Upper lobe of right lung (tissue), 1 donor: ENCODE measurements at regions not wholly inside any gene's neighbourhood (a gene's known extent, or its start where the extent isn't known, plus 50 kb on each side); places are given as distances from the start of the nearest gene placed in this dataset.

ENCODE experiments used
- ATAC-seq: fragments of 200-7000 bp; cut with Tn5 transposase; one replicate; pipeline ENCODE4 v1.9.1; 2020; ENCODE audit warnings: mild to moderate bottlenecking, moderate library complexity
- DNase-seq: peaks from one replicate; pipeline ENCODE4 v3.0.0-alpha.2; 2020
- H3K27ac ChIP-seq: fragments of 200-600 bp; one replicate; pipeline ENCODE4 v1.8.0; 2022
- H3K27me3 ChIP-seq: fragments of 200-600 bp; one replicate; pipeline ENCODE4 v1.8.0; 2022; ENCODE audit warnings: mild to moderate bottlenecking
- H3K36me3 ChIP-seq: fragments of 200-600 bp; one replicate; pipeline ENCODE4 v1.8.0; 2022
- H3K4me1 ChIP-seq: fragments of 200-600 bp; one replicate; pipeline ENCODE4 v1.8.0; 2022
- H3K4me3 ChIP-seq: fragments of 200-600 bp; one replicate; pipeline ENCODE4 v1.8.0; 2022; ENCODE audit warnings: mild to moderate bottlenecking
- H3K9me3 ChIP-seq: fragments of 200-600 bp; one replicate; pipeline ENCODE4 v1.8.0; 2022
- CTCF ChIP-seq: fragments of 200-600 bp; IDR thresholded peaks from one replicate; pipeline ENCODE4 v1.8.0; 2022; ENCODE audit warnings: antibody characterized with exemption
- intact Hi-C: fragments of 100-400 bp; cut with DNase I; formaldehyde crosslinking; loops from one replicate; pipeline ENCODE4 v1.11.0; 2022
- donor health status: DM: no; HTN: yes; CAD: no; lungs with severe emphysema.

- no peaks in the 10 kb centered on the region for H3K36me3 ChIP-seq
- H3K27ac ChIP-seq: no peak overlapping the region
- H3K9me3 ChIP-seq: no peaks in the 10 kb centered on the region
- DNase-seq: no peak
- no peaks in the 10 kb centered on the region for H3K27me3 ChIP-seq
- no peak for ATAC-seq
- intact Hi-C loops: no loop called here
- no peaks in the 10 kb centered on the region for H3K4me1 ChIP-seq
- H3K4me3 ChIP-seq: no peak overlapping the region
- no peak for TF ChIP-seq CTCF
These were observed 128.3 kb downstream of the LRRC30 start for GRCh38 chr18:7358989-7359726.

GRCh38 chr18:7360606-7361170 lies 129.8 kb downstream of the LRRC30 start:
- H3K27me3 ChIP-seq: no peaks in the 10 kb centered on the region
- TF ChIP-seq CTCF: no peak
- H3K36me3 ChIP-seq: no peaks in the 10 kb centered on the region
- no peak overlapping the region for H3K27ac ChIP-seq
- H3K9me3 ChIP-seq: no peaks in the 10 kb centered on the region
- H3K4me3 ChIP-seq: no peak overlapping the region
- intact Hi-C loops: no loop called here
- no peak for DNase-seq
- peak; percentile 25 for ATAC-seq
- H3K4me1 ChIP-seq: no peaks in the 10 kb centered on the region

- no peaks in the 10 kb centered on the region for H3K36me3 ChIP-seq
- H3K27me3 ChIP-seq: no peaks in the 10 kb centered on the region
- no peaks in the 10 kb centered on the region for H3K4me1 ChIP-seq
- intact Hi-C loops: no loop called here
- no peak overlapping the region for H3K27ac ChIP-seq
- ATAC-seq: no peak
- H3K9me3 ChIP-seq: no peaks in the 10 kb centered on the region
- no peak for TF ChIP-seq CTCF
- no peak for DNase-seq
- H3K4me3 ChIP-seq: no peak overlapping the region
These were observed 132.4 kb downstream of the LRRC30 start for GRCh38 chr18:7363338-7363737.

- DNase-seq (no peak), ATAC-seq (no peak)
- Histone ChIP-seq H3K4me1 (peaks cover 4% of the 10 kb centered on the region), H3K9me3 (no peaks in the 10 kb centered on the region), H3K36me3 (no peaks in the 10 kb centered on the region), H3K4me3 (no peak overlapping the region), H3K27ac (no peak overlapping the region), H3K27me3 (no peaks in the 10 kb centered on the region)
- TF ChIP-seq CTCF: no peak
- intact Hi-C loops: no loop called here
These were observed 135.7 kb downstream of the LRRC30 start for GRCh38 chr18:7366597-7366996.

GRCh38 chr18:7367336-7367735 lies 136.4 kb downstream of the LRRC30 start:
- TF ChIP-seq CTCF: no peak
- H3K4me1 ChIP-seq: peaks cover 4% of the 10 kb centered on the region
- intact Hi-C loops: no loop called here
- H3K9me3 ChIP-seq: no peaks in the 10 kb centered on the region
- ATAC-seq (no peak), DNase-seq (no peak)
- H3K27me3 ChIP-seq: no peaks in the 10 kb centered on the region
- H3K27ac ChIP-seq: peak overlapping the region; percentile 3
- H3K36me3 ChIP-seq: no peaks in the 10 kb centered on the region
- no peak overlapping the region for H3K4me3 ChIP-seq
